IMR-90 (cell line): ENCODE measurements at regions not wholly inside any gene's neighbourhood (a gene's known extent, or its start where the extent isn't known, plus 50 kb on each side); places are given as distances from the start of the nearest gene placed in this dataset.

Source experiments
- ATAC-seq: fragments of 200-7000 bp; cut with Tn5 transposase; 2 replicates; pipeline ENCODE4 v1.9.1; 2020; ENCODE audit warnings: low read depth, mild to moderate bottlenecking, moderate library complexity
- BruUV-seq: library from RNA; stranded (reverse); fragments of 400-500 nt; replicated peaks from 2 replicates; lab custom pipeline; 2021; lab: Mats Ljungman, UMichigan
- CTCF ChIA-PET: fragments of 300-600 bp; formaldehyde crosslinking; extraction: SDS; loops from one replicate; lab custom pipeline; 2021; ENCODE audit warnings: antibody characterized with exemption; lab: Yijun Ruan, JAX
- POLR2A ChIA-PET: fragments of 300-600 bp; sonication (Branson Sonifier 250); formaldehyde crosslinking; loops from one replicate; lab custom pipeline; 2022; ENCODE audit warnings: antibody characterized with exemption; ENCODE audit not compliant: unreplicated experiment; lab: Charles Lee
- DNase-seq: peaks from one replicate; pipeline ENCODE4 v3.0.0; 2013
- H2AFZ ChIP-seq: replicated peaks from 2 replicates; pipeline ENCODE3; 2013; ENCODE audit warnings: low read length, mild to moderate bottlenecking; ENCODE audit not compliant: poor library complexity
- H2AK5ac ChIP-seq: 2 replicates; pipeline ENCODE4 v1.6.1; 2013; ENCODE audit warnings: low read depth, low read length, inconsistent platforms
- H2AK9ac ChIP-seq: replicated peaks from 2 replicates; pipeline ENCODE3; 2013; ENCODE audit warnings: mild to moderate bottlenecking, low read depth, low read length, moderate library complexity; ENCODE audit not compliant: poor library complexity
- H2BK120ac ChIP-seq: 2 replicates; pipeline ENCODE4 v1.6.1; 2013; ENCODE audit warnings: low read depth, low read length, inconsistent platforms
- H2BK15ac ChIP-seq: 3 replicates; pipeline ENCODE4 v1.6.1; 2013; ENCODE audit warnings: low read depth, low read length, inconsistent platforms
- H2BK20ac ChIP-seq: 2 replicates; pipeline ENCODE4 v1.6.1; 2013; ENCODE audit warnings: low read depth, mild to moderate bottlenecking, inconsistent platforms, low read length, moderate library complexity
- H2BK5ac ChIP-seq: 2 replicates; pipeline ENCODE4 v1.6.1; 2013; ENCODE audit warnings: mild to moderate bottlenecking, low read depth, low read length, inconsistent platforms; ENCODE audit not compliant: poor library complexity, severe bottlenecking
- H3K14ac ChIP-seq: replicated peaks from 2 replicates; pipeline ENCODE4 v1.6.1; 2013; ENCODE audit warnings: low read depth, low read length, inconsistent platforms
- H3K18ac ChIP-seq: 2 replicates; pipeline ENCODE4 v1.6.1; 2013; ENCODE audit warnings: low read depth, low read length, control low read depth
- H3K23ac ChIP-seq: 2 replicates; pipeline ENCODE4 v1.6.1; 2013; ENCODE audit warnings: low read depth, low read length, inconsistent platforms
- H3K27ac ChIP-seq: 2 replicates; pipeline ENCODE4 v1.5.1; 2013; ENCODE audit warnings: mild to moderate bottlenecking, control low read depth, low read length; ENCODE audit not compliant: insufficient read depth
- H3K27me3 ChIP-seq: 2 replicates; pipeline ENCODE4 v1.6.1; 2013; ENCODE audit warnings: low read length; ENCODE audit not compliant: control insufficient read depth, insufficient read depth
- H3K36me3 ChIP-seq: 2 replicates; pipeline ENCODE4 v1.6.1; 2013; ENCODE audit warnings: low read length, mixed read lengths; ENCODE audit not compliant: control insufficient read depth, insufficient read depth
- H3K4ac ChIP-seq: 2 replicates; pipeline ENCODE4 v1.6.1; 2013; ENCODE audit warnings: low read depth, low read length, inconsistent platforms
- H3K4me1 ChIP-seq: 2 replicates; pipeline ENCODE4 v1.6.1; 2013; ENCODE audit warnings: low read length, mixed read lengths; ENCODE audit not compliant: control insufficient read depth, insufficient read depth
- H3K4me2 ChIP-seq: 2 replicates; pipeline ENCODE4 v1.6.1; 2013; ENCODE audit warnings: low read depth, mild to moderate bottlenecking, control low read depth, low read length, moderate library complexity
- H3K4me3 ChIP-seq: 2 replicates; pipeline ENCODE4 v1.5.1; 2013; ENCODE audit warnings: low read depth, mild to moderate bottlenecking, control low read depth, low read length, moderate library complexity; ENCODE audit not compliant: insufficient read depth
- H3K56ac ChIP-seq: 2 replicates; pipeline ENCODE4 v1.6.1; 2013; ENCODE audit warnings: low read length, inconsistent platforms; ENCODE audit not compliant: insufficient read depth; ENCODE audit errors: extremely low read depth
- H3K79me1 ChIP-seq, 2 experiments: 2 replicates each; pipeline ENCODE4 v1.6.1; 2013; ENCODE audit warnings: low read length in 2 of 2, inconsistent platforms in 1 of 2, low read depth in 1 of 2
- H3K9ac ChIP-seq: 2 replicates; pipeline ENCODE4 v1.6.1; 2013; ENCODE audit warnings: low read depth, low read length, control low read depth
- H3K9me1 ChIP-seq: 2 replicates; pipeline ENCODE4 v1.6.1; 2013; ENCODE audit warnings: low read length, inconsistent platforms; ENCODE audit not compliant: insufficient read depth
- H3K9me3 ChIP-seq: 2 replicates; pipeline ENCODE4 v1.6.1; 2013; ENCODE audit warnings: low read length; ENCODE audit not compliant: control insufficient read depth, insufficient read depth
- H4K20me1 ChIP-seq: 2 replicates; pipeline ENCODE4 v1.6.1; 2013; ENCODE audit warnings: low read length, inconsistent platforms; ENCODE audit not compliant: insufficient read depth
- H4K5ac ChIP-seq: 2 replicates; pipeline ENCODE4 v1.6.1; 2013; ENCODE audit warnings: mild to moderate bottlenecking, low read depth, low read length, control low read depth
- H4K8ac ChIP-seq, 2 experiments: 2 replicates each; pipeline ENCODE4 v1.6.1; 2013; ENCODE audit warnings: low read depth in 2 of 2, low read length in 2 of 2, control low read depth in 1 of 2, inconsistent platforms in 1 of 2
- H4K91ac ChIP-seq: 2 replicates; pipeline ENCODE4 v1.6.1; 2013; ENCODE audit warnings: low read depth, low read length, inconsistent platforms; ENCODE audit not compliant: insufficient read depth
- BHLHE40 ChIP-seq: fragments of 150-350 bp; IDR thresholded peaks from 2 replicates; pipeline ENCODE4 v1.6.1; 2016; ENCODE audit warnings: mild to moderate bottlenecking, low read depth, low read length
- CEBPB ChIP-seq: IDR thresholded peaks from 2 replicates; pipeline ENCODE4 v1.6.1; 2012; ENCODE audit warnings: low read depth, low read length, improper control_type of control experiment
- CTCF ChIP-seq: conservative IDR thresholded peaks from 2 replicates; pipeline ENCODE4 v1.5.1; 2012; ENCODE audit warnings: mild to moderate bottlenecking, low read depth, low read length, improper control_type of control experiment
- ELK1 ChIP-seq: fragments of 150-350 bp; IDR thresholded peaks from 2 replicates; pipeline ENCODE4 v1.6.1; 2016; ENCODE audit warnings: low read depth, mild to moderate bottlenecking, low read length, moderate library complexity, borderline replicate concordance
- FOS ChIP-seq: fragments of 150-350 bp; IDR thresholded peaks from 2 replicates; pipeline ENCODE4 v1.6.1; 2016; ENCODE audit warnings: low read depth, low read length
- MAFK ChIP-seq: IDR thresholded peaks from 2 replicates; pipeline ENCODE4 v1.6.1; 2012; ENCODE audit warnings: low read depth, low read length, improper control_type of control experiment
- MAZ ChIP-seq: IDR thresholded peaks from 2 replicates; pipeline ENCODE4 v1.6.1; 2012; ENCODE audit warnings: low read depth, mild to moderate bottlenecking, low read length, improper control_type of control experiment, moderate library complexity, borderline replicate concordance
- MXI1 ChIP-seq: IDR thresholded peaks from 2 replicates; pipeline ENCODE4 v1.6.1; 2012; ENCODE audit warnings: low read depth, mild to moderate bottlenecking, low read length, moderate library complexity, borderline replicate concordance
- NFE2L2 ChIP-seq: fragments of 150-350 bp; IDR thresholded peaks from 2 replicates; pipeline ENCODE4 v1.6.1; 2016; ENCODE audit warnings: low read depth, mild to moderate bottlenecking, low read length
- POLR2A ChIP-seq: IDR thresholded peaks from 2 replicates; pipeline ENCODE4 v1.6.1; 2012; ENCODE audit warnings: mild to moderate bottlenecking, low read depth, low read length
- RAD21 ChIP-seq: IDR thresholded peaks from 2 replicates; pipeline ENCODE4 v1.6.1; 2012; ENCODE audit warnings: low read length, improper control_type of control experiment
- RCOR1 ChIP-seq: IDR thresholded peaks from 2 replicates; pipeline ENCODE4 v1.6.1; 2012; ENCODE audit warnings: mild to moderate bottlenecking, low read length, improper control_type of control experiment; ENCODE audit not compliant: insufficient replicate concordance
- RFX5 ChIP-seq: IDR thresholded peaks from 2 replicates; pipeline ENCODE4 v1.8.0; 2012; ENCODE audit warnings: low read depth, mild to moderate bottlenecking, low read length, moderate library complexity
- SMC3 ChIP-seq: fragments of 150-350 bp; IDR thresholded peaks from 2 replicates; pipeline ENCODE4 v1.6.1; 2016; ENCODE audit warnings: low read depth, mild to moderate bottlenecking, antibody characterized with exemption, low read length, moderate library complexity
- USF2 ChIP-seq: fragments of 150-350 bp; IDR thresholded peaks from 2 replicates; pipeline ENCODE4 v1.6.1; 2017; ENCODE audit warnings: mild to moderate bottlenecking, antibody characterized with exemption, low read length, low read depth
- WGBS, 2 experiments: methylation state at CpG; one replicate each; pipeline versions ENCODE4 v1.1.5 to v1.1.7; 2013; ENCODE audit warnings: missing lambda C conversion rate in 2 of 2; ENCODE audit not compliant: insufficient read length in 1 of 2; ENCODE audit errors: extremely low coverage in 2 of 2; 5-methylcytosine and 5-hydroxymethylcytosine counted together
- dilution Hi-C: fragments of 300-500 bp; cut with HindIII; formaldehyde crosslinking; loops from one replicate; pipeline ENCODE4 v1.14.3; 2018; ENCODE audit warnings: low sequenced_read_pairs; ENCODE audit not compliant: unreplicated experiment
- in situ Hi-C: fragments of 300-500 bp; cut with MboI; formaldehyde crosslinking; loops from 3 replicates; pipeline ENCODE4 v1.14.3; 2019; ENCODE audit warnings: low sequenced_read_pairs, inconsistent platforms, mixed read lengths
- intact Hi-C: fragments of 100-400 bp; cut with micrococcal nuclease; formaldehyde crosslinking; loops from 2 replicates; pipeline ENCODE4 v1.10.0; 2022

GRCh38 chr18:35890323-35890722 lies 82.2 kb upstream of the RMP24 start:
- Histone ChIP-seq H3K4me1 (no peaks in the 10 kb centered on the region), H3K36me3 (no peaks in the 10 kb centered on the region), H4K5ac (no peak overlapping the region), H3K4me3 (no peak overlapping the region), H3K4ac (no peak overlapping the region), H3K56ac (no peak overlapping the region), H3K27ac (no peak overlapping the region), H4K91ac (no peak overlapping the region), H3K4me2 (no peak overlapping the region), H4K20me1 (no peaks in the 10 kb centered on the region), H2AK9ac (no peak overlapping the region), H3K9ac (no peak overlapping the region), H3K18ac (no peak overlapping the region), H3K23ac (no peak overlapping the region), H3K79me1 (no peaks in the 10 kb centered on the region), H2BK20ac (no peak overlapping the region), H2BK15ac (no peak overlapping the region), H3K9me3 (no peaks in the 10 kb centered on the region), H3K27me3 (peaks cover 8% of the 10 kb centered on the region), H2BK120ac (no peak overlapping the region), H2BK5ac (no peak overlapping the region), H4K8ac (no peak overlapping the region), H2AFZ (no peak overlapping the region), H2AK5ac (no peak overlapping the region), H3K14ac (no peak overlapping the region), H3K9me1 (no peaks in the 10 kb centered on the region)
- no TSS peak for BruUV-seq
- POLR2A ChIA-PET: no interaction called here
- in situ Hi-C loops: no loop called here
- WGBS, 2 experiments: no CpG with 5 or more reads among the region's 3 CpGs
- ATAC-seq: no peak
- DNase-seq: no peak
- TF ChIP-seq CEBPB (no peak), RCOR1 (no peak), BHLHE40 (no peak), NFE2L2 (no peak), MXI1 (no peak), RAD21 (no peak), MAFK (no peak), MAZ (no peak), USF2 (no peak), ELK1 (no peak), RFX5 (no peak), POLR2A (no peak), SMC3 (no peak), CTCF (no peak), FOS (no peak)
- dilution Hi-C loops: no loop called here
- CTCF ChIA-PET: no interaction called here
- intact Hi-C loops: no loop called here
